MM.1S (cell line): ENCODE measurements at regions not wholly inside any gene's neighbourhood (a gene's known extent, or its start where the extent isn't known, plus 50 kb on each side); places are given as distances from the start of the nearest gene placed in this dataset.

Experiments
- EZH2 ChIP-seq: fragments of 300-600 bp; sonication (generic); optimal IDR thresholded peaks from 2 replicates; pipeline ENCODE3; 2017; ENCODE audit warnings: low read depth, mild to moderate bottlenecking, antibody characterized with exemption, low read length, mixed read lengths
- EZH2phosphoT487 ChIP-seq: fragments of 300-600 bp; sonication (generic); IDR thresholded peaks from 2 replicates; pipeline ENCODE4 v1.6.1; 2018; ENCODE audit warnings: antibody characterized with exemption, low read length
- TF ChIP-seq, protein P1 (sequence below): fragments of 300-600 bp; sonication (generic); IDR thresholded peaks from 2 replicates; pipeline ENCODE4 v1.5.1; 2016; ENCODE audit warnings: antibody characterized with exemption, low read length, mixed read lengths

- TF ChIP-seq, protein P1, sequence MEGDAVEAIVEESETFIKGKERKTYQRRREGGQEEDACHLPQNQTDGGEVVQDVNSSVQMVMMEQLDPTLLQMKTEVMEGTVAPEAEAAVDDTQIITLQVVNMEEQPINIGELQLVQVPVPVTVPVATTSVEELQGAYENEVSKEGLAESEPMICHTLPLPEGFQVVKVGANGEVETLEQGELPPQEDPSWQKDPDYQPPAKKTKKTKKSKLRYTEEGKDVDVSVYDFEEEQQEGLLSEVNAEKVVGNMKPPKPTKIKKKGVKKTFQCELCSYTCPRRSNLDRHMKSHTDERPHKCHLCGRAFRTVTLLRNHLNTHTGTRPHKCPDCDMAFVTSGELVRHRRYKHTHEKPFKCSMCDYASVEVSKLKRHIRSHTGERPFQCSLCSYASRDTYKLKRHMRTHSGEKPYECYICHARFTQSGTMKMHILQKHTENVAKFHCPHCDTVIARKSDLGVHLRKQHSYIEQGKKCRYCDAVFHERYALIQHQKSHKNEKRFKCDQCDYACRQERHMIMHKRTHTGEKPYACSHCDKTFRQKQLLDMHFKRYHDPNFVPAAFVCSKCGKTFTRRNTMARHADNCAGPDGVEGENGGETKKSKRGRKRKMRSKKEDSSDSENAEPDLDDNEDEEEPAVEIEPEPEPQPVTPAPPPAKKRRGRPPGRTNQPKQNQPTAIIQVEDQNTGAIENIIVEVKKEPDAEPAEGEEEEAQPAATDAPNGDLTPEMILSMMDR, result no peak
- TF ChIP-seq EZH2, result no peak
- no peak for TF ChIP-seq EZH2phosphoT487
Measured at GRCh38 chr7:25626451-25627131, 398.3 kb upstream of the NPVF start.
